B cell (primary cell): ENCODE measurements at regions not wholly inside any gene's neighbourhood (a gene's known extent, or its start where the extent isn't known, plus 50 kb on each side); places are given as distances from the start of the nearest gene placed in this dataset.

Experiments used
- ATAC-seq: fragments of 200-7000 bp; cut with Tn5 transposase; one replicate; pipeline ENCODE4 v1.10.0; 2021; ENCODE audit warnings: low read depth, mild to moderate bottlenecking, moderate number of reproducible peaks, moderate library complexity
- CTCF ChIA-PET: fragments of 350-600 bp; sonication (Branson Sonifier 250); formaldehyde crosslinking; loops from one replicate; lab custom pipeline; 2021; ENCODE audit warnings: antibody characterized with exemption, inconsistent platforms; lab: Charles Lee
- POLR2A ChIA-PET: fragments of 350-600 bp; sonication (Branson Sonifier 250); formaldehyde crosslinking; loops from one replicate; lab custom pipeline; 2021; ENCODE audit warnings: antibody characterized with exemption; lab: Charles Lee
- DNase-seq: peaks from one replicate; pipeline ENCODE4 v3.0.0; 2013
- H2AFZ ChIP-seq: 2 replicates; pipeline ENCODE4 v1.6.1; 2012; ENCODE audit warnings: mild to moderate bottlenecking, low read depth, low read length; ENCODE audit not compliant: insufficient read depth, poor library complexity, severe bottlenecking
- H3K27ac ChIP-seq, 2 donors: 1 replicate in 1 of 2; 2 replicates in 1 of 2; pipeline ENCODE4 v1.5.1; 2012 to 2013; ENCODE audit warnings: low read length in 2 of 2, mild to moderate bottlenecking in 2 of 2, moderate library complexity in 1 of 2
- H3K27me3 ChIP-seq, 4 experiments: fragments of 200-600 bp in 1 of 4; sonication (generic) in 1 of 4; replicated peaks in 1 of 4; 1 replicate in 2 of 4; 2 replicates in 2 of 4; pipeline versions ENCODE4 v1.6.1 to v1.7.0; 2013 to 2016; ENCODE audit warnings: low read length in 3 of 4, mild to moderate bottlenecking in 2 of 4, mixed read lengths in 1 of 4, moderate library complexity in 1 of 4; ENCODE audit not compliant: insufficient read depth in 4 of 4, control insufficient read depth in 3 of 4; ENCODE audit errors: control extremely low read depth in 1 of 4
- H3K36me3 ChIP-seq, 2 experiments: replicated peaks in 1 of 2; 1 replicate in 1 of 2; 2 replicates in 1 of 2; pipeline versions ENCODE4 v1.6.1 to v1.7.1; 2013; ENCODE audit warnings: low read length in 1 of 2; ENCODE audit not compliant: insufficient read depth in 2 of 2, control insufficient read depth in 1 of 2; ENCODE audit errors: control extremely low read depth in 1 of 2, extremely low read depth in 1 of 2
- H3K4me1 ChIP-seq, 2 donors: fragments of 200-600 bp in 1 of 2; sonication (generic) in 1 of 2; 1 replicate in 1 of 2; 2 replicates in 1 of 2; pipeline versions ENCODE4 v1.5.1 to v1.6.1; 2013 to 2017; ENCODE audit warnings: low read length in 2 of 2; ENCODE audit not compliant: control insufficient read depth in 2 of 2, insufficient read depth in 2 of 2
- H3K4me2 ChIP-seq: replicated peaks from 2 replicates; pipeline ENCODE3; 2012; ENCODE audit warnings: mild to moderate bottlenecking, low read depth, low read length; ENCODE audit not compliant: poor library complexity, severe bottlenecking
- H3K4me3 ChIP-seq, 5 experiments: fragments of 200-600 bp in 1 of 5; sonication (generic) in 1 of 5; 1 replicate in 3 of 5; 2 replicates in 2 of 5; pipeline versions ENCODE4 v1.5.1 to v1.7.0; 2011 to 2016; ENCODE audit warnings: low read length in 4 of 5, mild to moderate bottlenecking in 4 of 5, low read depth in 2 of 5, control low read depth in 1 of 5, moderate library complexity in 1 of 5; ENCODE audit not compliant: insufficient read depth in 1 of 5; ENCODE audit errors: control extremely low read depth in 1 of 5, extremely low read depth in 1 of 5
- H3K79me2 ChIP-seq: fragments of 200-600 bp; sonication (generic); one replicate; pipeline ENCODE4 v1.6.0; 2016; ENCODE audit warnings: low read length; ENCODE audit not compliant: control insufficient read depth, insufficient read depth
- H3K9ac ChIP-seq: fragments of 200-600 bp; sonication (generic); 2 replicates; pipeline ENCODE4 v1.6.1; 2017; ENCODE audit warnings: mild to moderate bottlenecking, low read length, moderate library complexity
- H3K9me3 ChIP-seq, 3 donors: one replicate each; pipeline versions ENCODE4 v1.6.1 to v1.7.1; 2013; ENCODE audit warnings: low read length in 2 of 3; ENCODE audit not compliant: control insufficient read depth in 2 of 3, insufficient read depth in 1 of 3; ENCODE audit errors: control extremely low read depth in 1 of 3
- H4K20me1 ChIP-seq: 2 replicates; pipeline ENCODE4 v1.6.0; 2012; ENCODE audit warnings: mild to moderate bottlenecking, low read length; ENCODE audit not compliant: insufficient read depth, control insufficient read depth, poor library complexity, severe bottlenecking
- H3K27ac Mint-ChIP-seq: one replicate; pipeline ENCODE4 v1.8.0; 2021; ENCODE audit warnings: mixed read lengths
- H3K27me3 Mint-ChIP-seq: one replicate; pipeline ENCODE4 v1.8.0; 2021; ENCODE audit warnings: mixed read lengths
- H3K4me1 Mint-ChIP-seq: one replicate; pipeline ENCODE4 v1.8.0; 2021; ENCODE audit warnings: mixed read lengths
- H3K4me3 Mint-ChIP-seq: one replicate; pipeline ENCODE4 v1.8.0; 2021; ENCODE audit warnings: mixed read lengths
- H3K9me3 Mint-ChIP-seq: one replicate; pipeline ENCODE4 v1.8.0; 2022; ENCODE audit warnings: mixed read lengths; ENCODE audit not compliant: insufficient read depth
- CTCF ChIP-seq: fragments of 200-600 bp; IDR thresholded peaks from one replicate; pipeline ENCODE4 v1.8.0; 2022; ENCODE audit warnings: antibody characterized with exemption, mild to moderate bottlenecking
- EZH2 ChIP-seq: IDR thresholded peaks from 2 replicates; pipeline ENCODE4 v1.6.1; 2012; ENCODE audit warnings: borderline replicate concordance, low read depth, mild to moderate bottlenecking, moderate library complexity, low read length; ENCODE audit not compliant: insufficient read depth, poor library complexity, severe bottlenecking
- WGBS: methylation state at CpG from one replicate; pipeline ENCODE4 v1.1.5; 2013; ENCODE audit warnings: missing lambda C conversion rate; ENCODE audit not compliant: insufficient coverage; 5-methylcytosine and 5-hydroxymethylcytosine counted together
- intact Hi-C: fragments of 100-400 bp; cut with micrococcal nuclease; formaldehyde crosslinking; loops from one replicate; pipeline ENCODE4 v1.10.0; 2022

GRCh38 chr10:84676536-84676935 lies 348.1 kb downstream of the CCSER2 start:
- H3K9me3 Mint-ChIP-seq = no peaks in the 10 kb centered on the region
- ChIA-PET CTCF (no interaction called here), POLR2A (no interaction called here)

GRCh38 chr10:84681781-84682180 lies 353.4 kb downstream of the CCSER2 start:
- DNase-seq = no peak
- intact Hi-C loops = no loop called here
- H3K27me3 ChIP-seq = no peaks in the 10 kb centered on the region
- Mint-ChIP-seq H3K9me3 (no peaks in the 10 kb centered on the region), H3K27ac (no peak overlapping the region), H3K4me3 (no peak overlapping the region), H3K4me1 (no peaks in the 10 kb centered on the region), H3K27me3 (peaks cover 9% of the 10 kb centered on the region)
- H3K4me3 ChIP-seq = no peak overlapping the region
- WGBS = no CpG with 5 or more reads among the region's 3 CpGs
- no peaks in the 10 kb centered on the region for H4K20me1 ChIP-seq
- H3K9me3 ChIP-seq = no peaks in the 10 kb centered on the region
- H3K36me3 ChIP-seq = no peaks in the 10 kb centered on the region
- H3K27ac ChIP-seq = no peak overlapping the region
- ChIA-PET CTCF (no interaction called here), POLR2A (no interaction called here)
- H3K9ac ChIP-seq = no peak overlapping the region
- ATAC-seq = no peak
- no peak for TF ChIP-seq CTCF
- no peak for TF ChIP-seq EZH2
- no peak overlapping the region for H3K4me2 ChIP-seq
- no peaks in the 10 kb centered on the region for H3K4me1 ChIP-seq
- H2AFZ ChIP-seq = no peak overlapping the region
- H3K79me2 ChIP-seq = no peaks in the 10 kb centered on the region

More at GRCh38 chr10:84676536-84676935, 348.1 kb downstream of the CCSER2 start:
- Mint-ChIP-seq H3K4me3 (no peak overlapping the region), H3K27me3 (peaks cover 5% of the 10 kb centered on the region), H3K4me1 (no peaks in the 10 kb centered on the region), H3K27ac (no peak overlapping the region)
- no peak overlapping the region for H3K4me3 ChIP-seq
- H3K4me2 ChIP-seq = no peak overlapping the region
- WGBS = 75% methylated on average over 1 of the region's 3 CpGs
- H3K4me1 ChIP-seq = no peaks in the 10 kb centered on the region
- H2AFZ ChIP-seq = no peak overlapping the region
- no peak overlapping the region for H3K27ac ChIP-seq
- H3K9me3 ChIP-seq = peaks cover 0 to 2% (median 0%) of the 10 kb centered on the region in 3 donors
- no peak for DNase-seq
- intact Hi-C loops = no loop called here
- H3K36me3 ChIP-seq = no peaks in the 10 kb centered on the region
- no peak overlapping the region for H3K9ac ChIP-seq
- ATAC-seq = no peak
- H3K79me2 ChIP-seq = no peaks in the 10 kb centered on the region
- H3K27me3 ChIP-seq = no peaks in the 10 kb centered on the region
- no peak for TF ChIP-seq EZH2
- TF ChIP-seq CTCF = no peak
- no peaks in the 10 kb centered on the region for H4K20me1 ChIP-seq
